SH-SY5Y (cell line): ENCODE measurements at regions not wholly inside any gene's neighbourhood (a gene's known extent, or its start where the extent isn't known, plus 50 kb on each side); places are given as distances from the start of the nearest gene placed in this dataset.

ENCODE experiments used
- GATA2 ChIP-seq: IDR thresholded peaks from 2 replicates; pipeline ENCODE4 v1.6.1; 2011; ENCODE audit warnings: mild to moderate bottlenecking, low read depth, low read length
- GATA3 ChIP-seq: IDR thresholded peaks from 2 replicates; pipeline ENCODE4 v1.6.1; 2011; ENCODE audit warnings: low read depth, mild to moderate bottlenecking, low read length, moderate library complexity

DNA sequence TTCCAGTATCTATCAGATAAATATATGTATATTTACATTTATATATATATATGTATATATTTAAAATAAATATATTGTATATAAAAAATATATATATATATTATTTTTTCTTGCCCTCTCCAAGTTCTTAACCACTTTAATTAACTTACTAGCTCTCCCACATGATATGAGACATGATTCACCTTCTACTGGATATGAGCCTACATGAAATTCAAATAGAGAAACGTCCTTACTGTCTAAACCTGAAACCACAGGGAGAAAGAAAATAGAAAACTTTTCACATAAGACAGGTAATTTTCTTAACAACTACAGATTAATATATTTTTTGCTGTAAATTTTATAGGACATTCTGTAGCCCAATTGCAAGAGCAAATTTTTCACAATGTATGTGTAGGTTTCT, 391.6 kb downstream of the ETS1 start:
- TF ChIP-seq GATA3 (no peak), GATA2 (no peak)
